ENCODE measurements at regions not wholly inside any gene's neighbourhood (a gene's known extent, or its start where the extent isn't known, plus 50 kb on each side); places are given as distances from the start of the nearest gene placed in this dataset.

GRCh38 chr3:117874904-117875874 lies 1159.5 kb downstream of the IGSF11 start:
- Histone ChIP-seq H3K27me3 (no peaks in the 10 kb centered on the region), H4K20me1 (no peaks in the 10 kb centered on the region), H3K36me3 (no peaks in the 10 kb centered on the region), H3K4me2 (no peak overlapping the region), H3K9ac (no peak overlapping the region), H3K9me3 (replicated peaks in 1 of 11) (no peaks in the 10 kb centered on the region; a peak in 1 of 22 replicates), H3K27ac (no peak overlapping the region), H3K4me3 (no peak overlapping the region), H3K4me1 (peaks cover 0 to 4% (median 0%) of the 10 kb centered on the region in 10 experiments; a peak in 1 of 20 replicates)
- no peak for TF ChIP-seq Cebpa-rat (IDR thresholded peaks at IDR 0.05)

- Histone ChIP-seq H3K9me3 (replicated peaks in 1 of 11) (no peaks in the 10 kb centered on the region; a peak in 2 of 22 replicates), H3K36me3 (no peaks in the 10 kb centered on the region), H3K27me3 (no peaks in the 10 kb centered on the region), H3K9ac (no peak overlapping the region), H3K4me2 (no peak overlapping the region), H3K4me1 (peaks cover 0 to 9% (median 0%) of the 10 kb centered on the region in 10 experiments; a peak in 2 of 20 replicates), H3K4me3 (no peak overlapping the region), H3K27ac (no peak overlapping the region), H4K20me1 (no peaks in the 10 kb centered on the region)
- no peak for TF ChIP-seq Cebpa-rat (IDR thresholded peaks at IDR 0.05)
Measured at GRCh38 chr3:117875887-117876286, 1158.8 kb downstream of the IGSF11 start.

DNA sequence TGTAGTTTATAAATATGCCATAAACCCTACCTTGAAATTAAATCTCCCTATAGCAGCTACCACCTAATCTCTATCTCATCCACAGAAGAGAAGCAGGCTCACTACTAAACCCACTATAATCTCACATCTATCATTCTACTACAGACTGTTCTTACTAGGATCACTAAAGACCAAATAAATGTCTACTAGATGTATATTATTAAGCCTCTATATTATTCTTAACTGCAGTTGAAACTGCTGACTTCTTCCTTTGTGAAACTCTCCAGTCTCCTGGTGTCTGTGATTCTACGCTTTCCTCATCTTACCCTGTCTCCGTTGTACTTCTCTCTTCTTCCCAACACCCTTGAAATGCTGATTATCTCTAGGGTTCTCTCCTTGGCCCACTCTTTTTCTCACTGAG lies 1154.0 kb downstream of the IGSF11 start:
- TF ChIP-seq Cebpa-rat (IDR thresholded peaks at IDR 0.05) = no peak
- Histone ChIP-seq H3K4me3 (no peak overlapping the region), H3K4me2 (peak overlapping the region in 3 of 11 experiments; percentile 3 to 15 (median 13); a peak in 3 of 22 replicates), H3K9me3 (replicated peaks in 1 of 11) (peaks cover 0 to 8% (median 0%) of the 10 kb centered on the region in 11 experiments; a peak in 3 of 22 replicates), H3K9ac (no peak overlapping the region), H3K27me3 (no peaks in the 10 kb centered on the region), H3K4me1 (peaks cover 17 to 31% (median 23%) of the 10 kb centered on the region in 10 experiments), H3K36me3 (no peaks in the 10 kb centered on the region), H4K20me1 (no peaks in the 10 kb centered on the region), H3K27ac (no peak overlapping the region)

GRCh38 chr3:117881210-117881609 lies 1153.4 kb downstream of the IGSF11 start:
- peaks cover 0 to 8% (median 0%) of the 10 kb centered on the region in 11 experiments; a peak in 3 of 22 replicates for H3K9me3 ChIP-seq (replicated peaks in 1 of 11)
- H3K4me1 ChIP-seq = peaks cover 17 to 37% (median 27%) of the 10 kb centered on the region in 10 experiments
- no peak for TF ChIP-seq Cebpa-rat (IDR thresholded peaks at IDR 0.05)
- no peaks in the 10 kb centered on the region for H3K27me3 ChIP-seq
- no peak overlapping the region for H3K27ac ChIP-seq
- no peak overlapping the region for H3K4me2 ChIP-seq
- H3K4me3 ChIP-seq = no peak overlapping the region
- H4K20me1 ChIP-seq = no peaks in the 10 kb centered on the region
- H3K9ac ChIP-seq = no peak overlapping the region
- H3K36me3 ChIP-seq = no peaks in the 10 kb centered on the region

- peak overlapping the region in 8 of 11 experiments; percentile 24 to 68 (median 55); a peak in 14 of 22 replicates for H3K9ac ChIP-seq
- peak overlapping the region; percentile 59 to 86 (median 74) for H3K4me2 ChIP-seq
- H3K27ac ChIP-seq = peak overlapping the region in 9 of 11 experiments; percentile 38 to 84 (median 74); a peak in 18 of 22 replicates
- peak in 2 of 11 experiments; percentile 33 to 85; a peak in 4 of 22 replicates for TF ChIP-seq Cebpa-rat (IDR thresholded peaks at IDR 0.05)
- H3K4me3 ChIP-seq = 0 out of 20 replicates have a peak overlapping the region, but pooled peaks of 1 of the 10 experiments have one; percentile 15
- peaks cover 0 to 9% (median 2%) of the 10 kb centered on the region in 11 experiments; a peak in 12 of 22 replicates for H3K9me3 ChIP-seq (replicated peaks in 1 of 11)
- H3K27me3 ChIP-seq = no peaks in the 10 kb centered on the region
- no peaks in the 10 kb centered on the region for H3K36me3 ChIP-seq
- no peaks in the 10 kb centered on the region for H4K20me1 ChIP-seq
- H3K4me1 ChIP-seq = peaks cover 17 to 71% (median 55%) of the 10 kb centered on the region in 10 experiments
Measured at GRCh38 chr3:117885011-117885441, 1149.6 kb downstream of the IGSF11 start.

DNA sequence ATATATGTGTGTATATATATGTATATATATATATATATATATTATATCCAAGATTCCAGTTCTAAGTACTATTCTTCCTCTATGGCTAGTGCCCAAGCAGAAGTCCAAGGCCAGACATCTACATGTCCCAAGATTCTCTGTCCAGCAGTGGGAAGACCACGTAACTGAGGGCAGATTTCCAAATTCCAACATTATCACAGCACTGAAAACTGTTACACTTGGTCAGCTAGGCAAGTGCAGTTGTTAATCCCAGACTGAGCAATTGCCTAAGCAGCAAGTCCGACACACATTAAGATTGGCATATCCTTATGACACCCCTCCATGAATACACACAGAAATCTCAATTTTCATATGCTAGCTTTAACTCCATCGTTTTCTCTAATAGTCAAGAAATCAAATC lies 1148.5 kb downstream of the IGSF11 start:
- Histone ChIP-seq H3K4me2 (peak overlapping the region in 9 of 11 experiments; percentile 40 to 76 (median 73); a peak in 18 of 22 replicates), H3K4me3 (no peak overlapping the region), H3K27me3 (no peaks in the 10 kb centered on the region), H3K4me1 (peaks cover 17 to 62% (median 53%) of the 10 kb centered on the region in 10 experiments), H3K9me3 (replicated peaks in 1 of 11) (peaks cover 0 to 17% (median 7%) of the 10 kb centered on the region in 11 experiments; a peak in 13 of 22 replicates), H3K9ac (peak overlapping the region in 1 of 11 experiments; percentile 35; a peak in 1 of 22 replicates), H3K27ac (peak overlapping the region in 6 of 11 experiments; percentile 37 to 83 (median 56); a peak in 11 of 22 replicates), H3K36me3 (no peaks in the 10 kb centered on the region), H4K20me1 (no peaks in the 10 kb centered on the region)
- TF ChIP-seq Cebpa-rat (IDR thresholded peaks at IDR 0.05) = no peak

DNA sequence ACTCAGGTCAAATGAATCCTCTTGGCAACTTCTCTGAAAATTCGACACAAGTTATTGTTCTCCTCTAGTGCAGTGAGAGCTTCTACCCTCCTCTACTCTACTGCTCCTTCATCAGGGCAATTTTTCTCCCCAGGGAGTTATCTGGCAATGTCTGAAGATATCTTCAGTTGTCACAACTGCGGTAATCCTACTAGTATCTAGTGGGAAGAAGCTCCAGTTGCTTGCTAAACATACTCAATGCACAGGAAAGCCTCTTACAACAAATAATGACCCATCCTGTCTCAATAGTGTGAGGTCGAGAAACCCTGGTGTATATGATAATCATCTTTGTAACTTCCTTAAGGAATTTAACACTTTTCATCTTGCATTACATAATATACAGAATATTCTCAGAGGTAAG lies 1147.6 kb downstream of the IGSF11 start:
- H4K20me1 ChIP-seq = no peaks in the 10 kb centered on the region
- peak overlapping the region in 10 of 11 experiments; percentile 18 to 76 (median 68); a peak in 19 of 22 replicates for H3K4me2 ChIP-seq
- H3K27me3 ChIP-seq = no peaks in the 10 kb centered on the region
- no peak for TF ChIP-seq Cebpa-rat (IDR thresholded peaks at IDR 0.05)
- peaks cover 0 to 19% (median 7%) of the 10 kb centered on the region in 11 experiments; a peak in 13 of 22 replicates for H3K9me3 ChIP-seq (replicated peaks in 1 of 11)
- no peak overlapping the region for H3K4me3 ChIP-seq
- H3K4me1 ChIP-seq = peaks cover 17 to 62% (median 53%) of the 10 kb centered on the region in 10 experiments
- no peaks in the 10 kb centered on the region for H3K36me3 ChIP-seq
- peak overlapping the region in 1 of 11 experiments; percentile 30; a peak in 1 of 22 replicates for H3K9ac ChIP-seq
- H3K27ac ChIP-seq = peak overlapping the region in 6 of 11 experiments; percentile 37 to 83 (median 56); a peak in 11 of 22 replicates

GRCh38 chr3:117887901-117888300 lies 1146.7 kb downstream of the IGSF11 start:
- Histone ChIP-seq H3K9me3 (replicated peaks in 1 of 11) (peaks cover 0 to 19% (median 7%) of the 10 kb centered on the region in 11 experiments; a peak in 13 of 22 replicates), H3K27me3 (no peaks in the 10 kb centered on the region), H3K27ac (peak overlapping the region in 4 of 11 experiments; percentile 16 to 83 (median 60); a peak in 7 of 22 replicates), H3K36me3 (no peaks in the 10 kb centered on the region), H3K4me2 (peak overlapping the region in 10 of 11 experiments; percentile 3 to 76 (median 62); a peak in 19 of 22 replicates), H3K4me3 (no peak overlapping the region; a peak in 1 of 20 replicates), H3K4me1 (peaks cover 17 to 62% (median 53%) of the 10 kb centered on the region in 10 experiments), H3K9ac (0 out of 22 replicates have a peak overlapping the region, but pooled peaks of 1 of the 11 experiments have one; percentile 29), H4K20me1 (no peaks in the 10 kb centered on the region)
- no peak for TF ChIP-seq Cebpa-rat (IDR thresholded peaks at IDR 0.05)
